HG02623 (cell line): ENCODE measurements at regions not wholly inside any gene's neighbourhood (a gene's known extent, or its start where the extent isn't known, plus 50 kb on each side); places are given as distances from the start of the nearest gene placed in this dataset.
A peak's percentile ranks its signal among the peaks of the same experiment; 100 is the strongest.

Source experiments
- ATAC-seq: cut with Tn5 transposase; IDR thresholded peaks from one replicate; pipeline ENCODE4 v1.9.1; 2021; ENCODE audit warnings: moderate library complexity; ENCODE audit not compliant: unreplicated experiment

DNA sequence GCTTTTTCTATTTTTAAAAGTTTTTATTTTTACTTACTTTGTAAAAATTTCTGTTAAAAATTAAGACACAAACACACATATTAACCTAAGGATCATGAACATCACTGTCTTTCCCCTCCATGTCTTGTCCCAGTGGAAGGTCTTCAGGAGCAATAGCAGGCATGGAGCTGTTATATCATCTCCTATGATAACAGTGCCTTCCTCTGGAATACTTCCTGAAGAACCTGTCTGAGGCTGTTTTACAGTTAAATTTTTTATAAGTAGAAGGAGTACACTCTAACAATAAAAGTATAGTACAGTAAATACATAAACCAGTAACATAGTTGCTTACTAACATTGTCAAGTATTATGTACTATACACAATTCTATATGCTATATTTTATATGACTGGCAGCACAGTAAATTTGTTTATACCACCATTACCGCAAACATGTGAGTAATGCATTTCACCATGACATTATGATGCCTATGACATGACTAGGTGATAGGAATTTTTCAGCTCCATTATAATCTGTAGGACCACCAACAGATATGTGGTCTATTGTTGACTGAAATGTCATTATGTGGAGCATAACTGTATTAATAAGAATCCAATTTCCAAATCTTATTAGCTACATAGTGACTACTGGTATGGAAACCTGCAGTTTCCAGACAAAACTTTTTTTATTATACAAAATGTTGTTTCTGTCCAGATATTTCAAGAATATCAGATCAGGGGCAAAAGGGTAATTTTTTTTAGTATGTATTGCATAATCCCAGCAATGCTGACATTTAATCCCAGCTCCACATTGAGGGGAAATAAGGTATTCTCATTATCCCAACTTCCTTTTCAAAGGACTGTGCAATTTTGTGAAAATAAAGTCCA lies 337.2 kb upstream of the SLC39A10 start:
- ATAC-seq, result no peak

DNA sequence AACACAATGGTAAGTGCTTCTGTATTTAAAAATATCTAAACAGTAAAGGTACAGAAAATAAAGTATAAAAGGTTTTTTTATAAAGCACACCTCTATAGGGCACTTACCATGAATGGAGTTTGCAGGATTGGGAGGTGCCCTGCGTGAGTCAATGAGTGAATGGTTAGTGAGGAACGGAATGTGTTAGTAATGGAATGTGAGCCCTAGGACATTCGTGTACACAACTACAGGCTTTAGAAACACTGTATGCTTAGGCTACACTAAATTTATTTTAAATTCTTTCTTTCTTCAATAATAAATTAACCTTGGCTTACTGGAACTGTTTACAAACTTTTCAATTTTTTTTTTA lies 337.9 kb upstream of the SLC39A10 start:
- ATAC-seq, result no peak

DNA sequence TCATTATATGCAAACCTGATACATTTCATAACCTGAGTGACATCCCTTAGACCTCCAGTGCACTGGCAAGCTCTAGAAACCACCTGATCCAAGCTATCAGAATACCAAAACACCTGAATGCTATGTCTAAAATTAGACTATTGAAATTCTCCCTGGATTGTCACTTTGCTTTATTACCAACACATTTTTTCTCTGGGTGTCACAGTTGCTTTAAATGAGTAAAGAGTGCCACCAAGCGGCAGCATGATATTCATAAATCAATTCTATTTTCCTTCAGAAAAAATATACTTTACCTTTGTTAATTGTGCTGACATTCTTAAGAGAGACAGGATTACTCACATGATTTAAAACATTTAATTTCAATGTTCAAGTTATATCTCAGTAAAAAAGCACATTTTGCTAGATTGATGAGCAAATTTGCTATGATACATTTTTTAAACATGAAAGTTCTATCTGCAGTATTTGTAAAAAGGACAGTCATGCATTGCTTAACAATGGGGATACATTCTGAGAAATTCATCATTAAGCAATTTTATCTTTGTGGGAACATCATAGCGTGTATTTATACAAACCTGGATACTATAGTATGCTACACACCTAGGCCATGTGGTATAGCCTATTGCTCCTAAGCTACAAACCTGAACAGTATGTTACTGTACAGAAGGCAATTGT lies 338.4 kb upstream of the SLC39A10 start:
- ATAC-seq, result no peak

DNA sequence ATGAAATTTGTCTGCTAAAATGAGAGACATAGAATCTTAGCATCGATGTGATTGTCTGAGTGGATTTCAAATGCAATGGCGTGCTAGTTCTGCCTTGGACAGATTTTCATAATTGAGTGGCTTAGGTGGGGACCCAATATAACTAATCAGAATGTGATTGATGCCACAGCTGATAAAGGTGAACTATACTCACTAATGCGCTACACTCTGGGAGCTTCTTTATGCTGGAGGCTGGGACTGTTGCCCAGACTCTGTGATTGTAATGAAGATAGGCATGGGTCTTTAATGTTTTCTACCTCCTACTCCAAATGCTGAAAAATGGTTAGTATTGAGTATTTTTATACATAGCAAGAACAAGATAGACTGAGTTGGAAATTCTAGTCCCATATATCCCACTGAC lies 339.5 kb upstream of the SLC39A10 start:
- no peak for ATAC-seq

DNA sequence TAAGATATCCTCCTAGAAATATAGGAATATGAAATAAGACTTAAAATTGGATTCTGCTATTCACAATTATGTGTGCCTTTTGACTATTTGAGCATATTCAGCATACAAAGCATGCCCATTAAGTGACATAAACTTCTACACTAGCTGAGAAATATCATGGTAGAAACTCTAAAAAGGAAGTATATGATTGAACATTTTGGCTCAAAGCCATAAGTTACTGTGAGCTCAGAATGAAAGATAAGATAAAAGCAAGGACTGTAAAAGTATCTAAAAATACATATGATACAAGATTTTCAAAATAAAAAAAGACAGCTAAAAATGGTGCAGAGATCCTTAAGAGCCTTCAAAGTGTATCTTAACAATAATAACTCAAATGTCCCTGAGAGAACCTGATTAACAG lies 340.5 kb upstream of the SLC39A10 start:
- ATAC-seq, result no peak

DNA sequence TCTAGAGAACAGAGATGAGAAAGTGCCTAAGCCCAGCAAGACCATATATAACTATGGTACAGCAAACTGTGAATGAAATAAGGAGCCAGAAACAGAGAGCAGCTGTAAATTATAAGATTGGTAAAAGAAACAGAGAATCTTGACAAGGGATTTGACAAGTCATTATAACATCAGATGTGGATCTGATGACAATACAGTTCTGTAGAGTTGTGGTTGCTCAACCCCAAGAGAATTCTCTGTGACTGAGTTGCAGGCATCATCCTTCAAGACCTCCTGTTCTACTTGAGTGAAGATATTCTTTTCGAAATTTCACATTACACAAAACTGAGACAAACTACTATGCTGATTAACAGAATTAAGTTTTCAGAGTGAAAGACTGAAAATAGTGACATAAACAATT lies 343.1 kb upstream of the SLC39A10 start:
- peak; percentile 40 for ATAC-seq

DNA sequence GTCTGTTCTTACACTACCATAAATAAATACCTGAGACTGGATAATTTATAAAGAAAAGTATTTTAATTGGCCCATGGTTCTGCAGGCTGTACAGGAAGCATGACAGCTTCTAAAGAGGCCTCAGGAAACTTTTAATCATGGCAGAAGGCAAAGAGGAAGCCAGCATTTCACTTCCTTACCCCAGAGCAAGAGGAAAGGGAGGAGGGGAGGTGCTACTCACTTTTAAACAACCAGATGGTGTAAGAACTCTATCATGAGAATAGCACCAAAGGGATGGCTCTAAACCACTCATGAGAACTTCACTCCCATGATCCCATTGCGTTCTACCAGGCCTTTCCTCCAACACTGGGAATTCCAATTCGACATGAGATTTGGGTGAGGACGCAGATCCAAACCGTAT lies 344.4 kb upstream of the SLC39A10 start:
- no peak for ATAC-seq

DNA sequence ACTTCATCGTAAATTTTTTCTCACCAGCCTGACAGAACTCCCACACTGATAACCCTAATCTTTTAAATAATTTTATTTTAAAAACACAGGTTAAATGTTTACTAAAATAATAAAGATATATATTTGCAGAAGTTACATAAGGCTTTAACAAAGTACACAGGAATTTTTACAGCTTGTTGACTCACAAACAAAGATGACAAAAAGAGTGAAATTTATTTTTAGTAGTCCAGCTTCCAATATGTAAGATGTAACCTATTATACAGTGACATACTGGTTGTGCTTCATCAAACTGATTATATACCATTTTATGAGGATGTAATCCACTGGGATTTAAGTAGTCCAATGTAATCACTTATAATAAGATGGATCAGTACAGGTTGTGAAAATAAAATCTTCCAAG lies 348.9 kb upstream of the SLC39A10 start:
- no peak for ATAC-seq

DNA sequence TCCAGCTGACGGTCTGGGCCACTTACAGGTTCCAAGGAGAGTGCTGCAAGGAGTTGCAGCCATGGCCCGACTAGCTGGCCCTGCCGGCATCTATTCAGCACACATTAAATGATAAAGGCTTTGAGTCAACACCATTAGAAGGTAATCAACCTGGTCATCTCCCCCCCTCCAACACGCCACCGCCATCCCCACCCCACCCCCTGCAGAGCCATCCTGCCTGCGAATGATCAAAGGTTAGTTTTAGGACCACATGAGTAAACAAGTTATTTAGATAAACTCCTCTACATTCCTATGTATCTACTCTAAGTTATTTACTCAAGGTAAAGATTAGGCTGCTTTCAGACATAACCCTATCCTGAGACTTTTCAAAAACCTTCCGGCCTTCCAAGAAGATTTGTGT lies 349.3 kb upstream of the SLC39A10 start:
- ATAC-seq, result no peak

DNA sequence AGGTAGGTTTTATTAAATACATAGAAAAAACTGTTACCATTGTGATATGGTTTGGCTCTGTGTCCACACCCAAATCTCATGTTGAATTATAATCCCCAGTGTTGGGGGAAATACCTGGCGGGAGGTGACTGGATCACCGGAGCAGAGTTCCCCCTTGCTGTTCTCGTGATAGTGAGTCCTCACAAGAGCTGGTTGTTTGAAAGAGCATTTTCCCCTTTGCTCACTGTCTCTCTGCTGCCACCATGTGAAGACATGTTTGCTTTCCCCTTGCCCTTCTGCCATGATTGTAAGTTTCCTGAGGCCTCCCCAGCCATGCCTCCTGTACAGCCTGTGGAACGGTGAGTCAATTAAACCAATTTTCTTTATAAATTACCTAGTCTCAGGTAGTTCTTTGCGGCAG lies 352.7 kb upstream of the SLC39A10 start:
- ATAC-seq, result peak; percentile 66

DNA sequence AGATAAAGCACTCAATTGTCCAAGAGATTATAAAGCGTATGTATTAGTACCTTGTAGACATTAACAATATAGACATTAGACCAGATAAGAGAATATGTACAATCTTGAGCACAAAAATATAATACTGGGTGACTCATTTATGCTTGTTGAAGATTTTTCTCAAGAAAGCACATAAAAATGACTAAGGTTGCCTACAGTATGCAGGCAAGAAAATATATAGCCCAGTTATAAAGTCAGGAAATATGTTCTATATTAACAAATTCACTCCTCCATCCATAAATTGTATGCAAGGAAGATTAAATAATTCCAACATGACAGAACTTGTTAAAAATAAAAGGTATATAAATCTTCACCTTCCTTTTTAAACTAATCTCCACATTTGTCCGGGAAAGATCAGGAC lies 356.4 kb upstream of the SLC39A10 start:
- no peak for ATAC-seq

DNA sequence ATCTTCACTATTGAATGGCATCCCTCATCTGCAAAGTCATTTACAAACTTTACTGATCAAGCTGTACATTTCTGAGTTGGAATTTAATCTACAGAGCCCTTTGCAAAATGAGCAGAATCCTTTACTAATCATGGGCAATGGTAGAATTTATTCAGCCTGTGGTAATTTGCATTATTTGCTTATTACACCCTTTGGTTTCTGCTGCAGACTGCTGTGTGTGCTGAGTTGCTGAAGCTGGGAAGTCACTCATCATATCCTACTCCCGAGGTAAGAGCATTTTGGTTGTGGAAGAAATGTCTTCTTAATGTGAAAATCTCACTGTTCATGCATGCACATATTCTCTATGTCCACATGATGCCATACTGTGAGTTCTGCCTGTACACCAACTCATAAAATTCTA lies 357.4 kb upstream of the SLC39A10 start:
- no peak for ATAC-seq

DNA sequence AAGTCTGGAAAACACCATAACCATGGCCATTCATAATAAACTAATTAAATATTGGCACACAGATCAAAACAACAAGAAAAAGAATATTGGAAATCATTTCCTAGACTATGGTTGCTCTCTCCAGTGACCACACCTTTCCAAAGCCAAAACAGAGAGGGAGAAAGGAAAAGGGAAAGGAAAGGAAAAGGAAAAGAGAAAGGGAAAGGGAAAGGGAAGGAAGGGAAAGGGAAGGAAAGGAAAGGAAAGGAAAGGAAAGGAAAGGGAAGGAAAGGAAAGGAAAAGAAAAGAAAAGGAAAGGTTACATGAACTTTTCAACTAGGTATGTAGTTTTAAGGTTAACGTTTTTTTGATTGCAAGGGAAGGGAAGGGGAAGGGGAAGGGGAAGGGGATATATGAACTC lies 360.5 kb upstream of the SLC39A10 start:
- ATAC-seq, result no peak

DNA sequence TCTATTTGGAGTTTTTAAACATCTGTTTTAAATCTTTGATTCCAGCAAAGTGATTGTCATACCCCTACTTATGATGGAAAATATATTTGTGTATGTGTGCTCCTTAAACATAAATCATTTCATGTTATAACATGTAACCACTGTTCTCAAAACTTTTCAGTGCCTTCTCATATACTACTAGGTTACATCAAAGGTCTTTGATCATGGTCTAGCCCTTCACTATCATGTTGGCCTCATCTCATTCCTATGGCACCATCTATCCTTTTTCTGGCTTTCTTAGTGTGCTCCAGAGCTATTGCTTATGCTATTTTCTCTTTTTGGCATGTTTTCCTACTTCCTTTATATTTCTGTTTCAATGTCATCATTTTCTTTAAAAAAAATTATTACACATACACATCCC lies 367.9 kb upstream of the SLC39A10 start:
- no peak for ATAC-seq

DNA sequence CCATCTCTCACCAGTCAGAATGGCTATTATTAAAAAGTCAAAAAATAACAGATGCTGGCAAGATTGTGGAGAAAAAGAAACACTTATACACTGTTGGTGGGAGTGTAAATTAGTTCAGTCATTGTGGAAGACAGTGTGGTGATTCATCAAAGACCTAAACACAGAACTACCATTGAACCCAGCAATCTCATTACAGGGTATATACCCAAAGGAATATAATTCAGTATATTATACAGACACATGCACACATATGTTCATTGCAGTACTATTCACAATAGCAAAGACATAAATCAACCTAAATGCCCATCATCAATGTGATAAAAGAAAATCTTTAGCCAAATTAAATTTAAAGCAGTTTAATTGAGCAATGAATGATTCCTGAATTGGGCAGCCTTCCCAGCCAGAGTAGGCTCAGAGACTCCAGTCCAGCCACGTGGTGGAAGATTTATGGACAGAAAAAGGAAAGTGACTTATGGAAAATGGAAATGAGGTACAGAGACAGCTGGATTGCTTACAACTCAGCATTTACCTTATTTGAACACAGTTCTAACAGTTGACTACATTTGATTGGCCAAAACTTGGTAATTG lies 377.1 kb upstream of the SLC39A10 start:
- no peak for ATAC-seq

DNA sequence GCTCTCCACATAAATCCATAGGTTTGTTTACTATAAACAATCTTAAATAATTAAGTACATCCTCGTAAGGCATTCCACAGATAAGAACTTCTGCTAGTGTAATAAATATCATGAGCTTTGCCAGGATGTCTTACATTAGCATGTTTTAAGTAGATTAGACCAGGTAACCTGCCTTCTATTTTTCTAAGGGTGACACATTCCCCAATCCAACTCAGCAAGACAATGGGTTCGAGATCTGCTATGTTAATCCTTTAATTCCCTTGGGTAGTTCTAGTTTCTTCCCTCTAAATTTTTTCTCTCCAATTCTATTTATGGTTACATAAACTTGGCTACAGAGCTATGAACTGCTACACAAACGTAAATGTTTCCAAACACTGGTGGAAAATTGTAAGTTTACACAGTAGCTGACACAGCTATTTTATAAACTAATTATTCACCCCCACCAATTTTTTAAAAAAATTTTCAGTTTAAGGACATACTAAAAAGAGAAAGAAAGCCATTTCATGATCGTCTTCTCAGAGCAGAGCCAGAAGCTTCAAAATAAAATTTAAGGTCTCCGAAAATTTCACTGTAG lies 386.5 kb upstream of the SLC39A10 start:
- no peak for ATAC-seq

DNA sequence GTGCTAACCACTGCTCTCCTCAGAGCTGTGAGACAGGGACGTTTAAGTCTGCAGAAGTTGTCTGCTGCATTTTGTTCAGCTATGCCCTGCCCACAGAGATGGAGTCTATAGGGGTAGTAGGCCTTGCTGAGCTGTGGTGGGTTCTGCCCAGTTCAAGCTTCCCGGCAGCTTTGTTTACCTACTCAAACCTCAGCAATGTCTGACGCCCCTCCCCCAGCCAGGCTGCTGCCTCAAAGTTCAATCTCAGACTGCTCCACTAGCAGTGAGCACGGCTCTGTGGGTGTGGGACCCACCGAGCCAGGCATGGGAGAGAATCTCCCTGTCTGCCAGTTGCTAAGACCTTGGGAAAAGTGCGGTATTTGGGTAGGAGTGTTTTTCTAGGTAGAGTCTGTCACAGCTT lies 387.8 kb upstream of the SLC39A10 start:
- ATAC-seq, result no peak

DNA sequence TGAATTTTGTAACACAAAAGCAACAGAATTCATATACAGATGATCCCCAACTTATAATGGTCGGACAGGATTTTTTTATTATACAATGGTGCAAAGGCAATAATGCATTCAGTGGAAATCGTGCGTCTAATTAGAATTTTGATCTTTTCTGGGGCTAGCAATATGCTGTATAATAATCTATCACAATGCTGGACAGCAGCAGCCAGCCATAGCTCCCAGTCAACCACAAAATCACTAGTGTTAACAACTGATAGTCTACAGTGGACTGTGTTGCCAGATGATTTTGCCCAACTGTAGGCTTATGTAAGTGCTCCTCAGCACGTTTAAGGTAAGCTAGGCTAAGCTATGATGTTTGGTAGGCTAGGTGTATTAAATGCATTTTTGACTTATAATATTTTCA lies 399.0 kb upstream of the SLC39A10 start:
- no peak for ATAC-seq

DNA sequence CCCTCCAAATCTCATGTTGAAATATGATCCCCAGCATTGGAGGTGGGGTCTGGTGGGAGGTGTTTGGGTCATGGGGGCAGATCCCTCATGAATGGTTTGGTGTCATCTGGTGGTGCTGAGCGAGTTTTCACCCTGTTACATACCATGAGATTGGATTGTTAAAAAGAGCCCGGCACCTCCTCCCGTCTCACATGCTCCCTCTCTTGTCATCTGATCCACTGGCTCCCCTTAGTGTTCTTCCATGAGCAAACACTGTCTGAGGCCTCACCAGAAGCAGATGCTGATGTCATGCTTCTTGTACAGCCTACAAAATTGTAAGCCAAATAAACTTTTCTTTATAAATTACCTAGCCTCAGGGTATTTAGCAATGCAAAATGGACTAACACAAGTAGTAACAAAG lies 405.0 kb upstream of the SLC39A10 start:
- ATAC-seq, result no peak

DNA sequence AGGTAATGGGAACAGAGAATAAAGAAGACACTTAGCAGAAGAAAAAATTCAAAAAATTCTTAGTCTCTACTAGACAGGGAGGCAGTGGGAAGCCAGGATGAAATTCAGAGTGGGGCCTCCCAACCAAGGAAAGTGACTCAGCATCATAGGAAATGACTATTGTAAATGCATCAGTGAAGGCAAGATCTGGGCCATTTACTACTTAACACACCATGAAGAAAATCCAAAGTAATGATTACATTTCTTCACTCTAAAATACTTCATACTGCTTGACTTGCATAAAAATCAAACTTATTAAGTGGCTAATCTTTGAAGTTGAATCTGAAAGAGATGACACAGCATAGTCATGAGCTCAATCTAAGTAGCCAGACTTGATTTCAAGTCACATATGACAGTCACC lies 405.8 kb upstream of the SLC39A10 start:
- no peak for ATAC-seq

DNA sequence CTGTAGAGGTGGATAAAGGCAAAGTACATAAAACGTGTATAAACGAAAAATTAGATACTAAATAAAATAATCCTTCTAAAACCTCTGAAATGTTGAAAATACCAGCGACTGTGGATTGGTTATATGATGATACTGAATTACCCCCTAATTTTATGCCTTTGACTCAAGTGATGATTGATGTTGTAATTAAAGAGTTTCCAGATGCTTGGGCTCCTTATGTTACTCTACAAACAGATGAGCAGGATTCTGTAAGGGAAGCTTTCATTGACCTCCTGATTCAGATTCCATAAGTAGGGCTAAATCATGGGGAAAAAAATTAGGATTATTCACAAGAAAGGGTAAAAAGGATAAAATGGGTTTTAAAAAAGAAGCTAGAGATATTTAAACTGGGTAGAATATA lies 418.2 kb upstream of the SLC39A10 start:
- ATAC-seq, result no peak

DNA sequence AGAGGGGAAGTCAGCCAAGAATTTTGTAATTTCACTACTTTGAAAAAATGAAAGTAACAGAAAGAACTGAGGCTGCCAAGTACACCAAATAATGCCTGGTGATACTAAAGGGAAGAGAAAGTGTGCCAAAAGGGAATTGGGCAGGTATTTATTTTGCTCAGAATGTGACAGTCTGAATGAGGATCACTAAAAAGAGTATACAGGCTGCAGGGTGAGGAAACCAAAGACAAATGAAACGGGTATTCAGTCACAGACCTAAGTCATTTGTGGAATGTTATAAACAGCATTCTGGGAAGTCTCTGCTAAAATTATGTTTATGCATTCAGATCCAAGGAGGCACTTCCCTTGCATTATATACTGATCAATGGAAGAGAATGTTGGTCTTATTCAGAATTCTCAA lies 418.6 kb upstream of the SLC39A10 start:
- no peak for ATAC-seq
